ENCODE measurements at regions not wholly inside any gene's neighbourhood (a gene's known extent, or its start where the extent isn't known, plus 50 kb on each side); places are given as distances from the start of the nearest gene placed in this dataset.

- Histone ChIP-seq H3K27ac (ENCODE audit: low read depth) (no peak overlapping the region), H3K4me1 (ENCODE audit: insufficient read depth) (peaks cover 22% of the 10 kb centered on the region), H3K79me2 (replicated peaks; ENCODE audit: insufficient read depth) (no peaks in the 10 kb centered on the region), H3K36me3 (ENCODE audit: insufficient read depth) (no peaks in the 10 kb centered on the region), H3F3A (replicated peaks; ENCODE audit: low read depth) (no peaks in the 10 kb centered on the region), H3K4me2 (no peak overlapping the region), H3K27me3 (ENCODE audit: insufficient read depth) (no peaks in the 10 kb centered on the region), H3K4me3 (no peak overlapping the region), H4K20me1 (replicated peaks; ENCODE audit: insufficient read depth) (no peaks in the 10 kb centered on the region), H2AFZ (no peak overlapping the region), H3K9me2 (ENCODE audit: insufficient read depth) (peaks cover 5% of the 10 kb centered on the region; the same call in 1 of the 2 replicates)
- DNase-seq (ENCODE audit: low spot score) (no peak), ATAC-seq (no peak)
- TF ChIP-seq CREB1 (CRISPR knock-in tag; IDR thresholded peaks at IDR 0.05; ENCODE audit: low read depth) (no peak), EZH2 (IDR thresholded peaks at IDR 0.05; ENCODE audit: low read depth, unreplicated experiment) (no peak), POLR2AphosphoS5 (IDR thresholded peaks at IDR 0.05; ENCODE audit: low read depth) (no peak)
- peaks cover 20% of the 10 kb centered on the region for H3K4me1 Mint-ChIP-seq
- no peak overlapping the region for H3K4me3 Mint-ChIP-seq
- no peak overlapping the region for H3K27ac Mint-ChIP-seq
- H3K27me3 Mint-ChIP-seq (ENCODE audit: insufficient read depth, low read depth, poor library complexity), result no peaks in the 10 kb centered on the region
- no peaks in the 10 kb centered on the region for H3K9me3 Mint-ChIP-seq
- no peaks in the 10 kb centered on the region for H3K36me3 Mint-ChIP-seq (ENCODE audit: low read depth)
Measured at GRCh38 chr16:13554643-13555042, 365.3 kb upstream of the ERCC4 start.

- H3K27ac ChIP-seq (ENCODE audit: low read depth), result no peak overlapping the region
- Mint-ChIP-seq H3K9me3 (no peaks in the 10 kb centered on the region; the same call in 2 of the 3 replicates), H3K4me3 (no peak overlapping the region), H3K27me3 (ENCODE audit: insufficient read depth, low read depth, poor library complexity) (no peaks in the 10 kb centered on the region), H3K27ac (no peak overlapping the region), H3K4me1 (peaks cover 18% of the 10 kb centered on the region), H3K36me3 (ENCODE audit: low read depth) (no peaks in the 10 kb centered on the region)
- peaks cover 19% of the 10 kb centered on the region for H3K4me1 ChIP-seq (ENCODE audit: insufficient read depth)
- no peak overlapping the region for H3K4me2 ChIP-seq
- ATAC-seq, result no peak
- DNase-seq (ENCODE audit: low spot score), result no peak
- no peaks in the 10 kb centered on the region for H3K36me3 ChIP-seq (ENCODE audit: insufficient read depth)
- H4K20me1 ChIP-seq (replicated peaks; ENCODE audit: insufficient read depth), result no peaks in the 10 kb centered on the region
- peaks cover 11% of the 10 kb centered on the region for H3K9me2 ChIP-seq (ENCODE audit: insufficient read depth)
- no peaks in the 10 kb centered on the region for H3F3A ChIP-seq (replicated peaks; ENCODE audit: low read depth)
- no peaks in the 10 kb centered on the region for H3K27me3 ChIP-seq (ENCODE audit: insufficient read depth)
- H3K4me3 ChIP-seq, result no peak overlapping the region
- no peaks in the 10 kb centered on the region for H3K79me2 ChIP-seq (replicated peaks; ENCODE audit: insufficient read depth)
- no peak overlapping the region for H2AFZ ChIP-seq
- TF ChIP-seq CTCF (conservative IDR thresholded peaks at IDR 0.05; ENCODE audit: low read depth in 2 of 2) (no peak), REST (IDR thresholded peaks at IDR 0.05; ENCODE audit: unreplicated experiment) (no peak), EZH2phosphoT487 (IDR thresholded peaks at IDR 0.05; ENCODE audit: unreplicated experiment) (no peak), STAT1 (IDR thresholded peaks at IDR 0.05; ENCODE audit: unreplicated experiment) (no peak), ZNF114 (CRISPR knock-in tag; IDR thresholded peaks at IDR 0.05) (no peak), JUNB (IDR thresholded peaks at IDR 0.05; ENCODE audit: unreplicated experiment) (no peak), EZH2 (IDR thresholded peaks at IDR 0.05; ENCODE audit: low read depth, unreplicated experiment) (no peak), POLR2AphosphoS5 (IDR thresholded peaks at IDR 0.05; ENCODE audit: low read depth) (no peak), ZNF462 (CRISPR knock-in tag; IDR thresholded peaks at IDR 0.05) (no peak), CREB1 (CRISPR knock-in tag; IDR thresholded peaks at IDR 0.05; ENCODE audit: low read depth) (no peak)
Measured at GRCh38 chr16:13557418-13557817, 362.5 kb upstream of the ERCC4 start.
